SK-N-SH treated with all-trans-retinoic acid at 6 μM for 48 hours (cell line): ENCODE measurements at regions not wholly inside any gene's neighbourhood (a gene's known extent, or its start where the extent isn't known, plus 50 kb on each side); places are given as distances from the start of the nearest gene placed in this dataset.
A peak's percentile ranks its signal among the peaks of the same experiment; 100 is the strongest.
"Not testable (repeated sequence)": the region's sequence is repeated elsewhere in the genome, so short reads cannot be mapped to it uniquely, and the experiment has no call there.

Experiments
- ATAC-seq: fragments of 200-7000 bp; cut with Tn5 transposase; 3 replicates; pipeline ENCODE4 v1.9.1; 2020; ENCODE audit warnings: mild to moderate bottlenecking, moderate library complexity
- ARNTL ChIP-seq: fragments of 450-650 bp; formaldehyde crosslinking; IDR thresholded peaks from 2 replicates; pipeline ENCODE4 v1.5.0; 2020; ENCODE audit warnings: low read depth, mild to moderate bottlenecking, moderate library complexity, borderline replicate concordance
- BACH2 ChIP-seq: fragments of 250-450 bp; sonication (Bioruptor Pico); IDR thresholded peaks from 2 replicates; pipeline ENCODE4 v1.9.0; 2021; ENCODE audit warnings: mild to moderate bottlenecking, borderline replicate concordance
- CSDC2 ChIP-seq: fragments of 250-450 bp; sonication (Bioruptor Pico); IDR thresholded peaks from 2 replicates; pipeline ENCODE4 v1.5.0; 2020; ENCODE audit warnings: mild to moderate bottlenecking, moderate library complexity
- CSRNP3 ChIP-seq: fragments of 250-450 bp; sonication (Bioruptor Pico); IDR thresholded peaks from 2 replicates; pipeline ENCODE4 v1.5.1; 2021; ENCODE audit warnings: mild to moderate bottlenecking, moderate library complexity
- ESRRG ChIP-seq: fragments of 250-450 bp; sonication (Bioruptor Pico); IDR thresholded peaks from 2 replicates; pipeline ENCODE4 v1.6.1; 2021; ENCODE audit warnings: mild to moderate bottlenecking
- GLIS3 ChIP-seq: fragments of 250-450 bp; sonication (Bioruptor Pico); IDR thresholded peaks from 2 replicates; pipeline ENCODE4 v1.5.0; 2020; ENCODE audit warnings: mild to moderate bottlenecking, moderate library complexity
- ISL1 ChIP-seq: fragments of 250-450 bp; sonication (Bioruptor Pico); IDR thresholded peaks from 2 replicates; pipeline ENCODE4 v2.1.2; 2022; ENCODE audit warnings: mild to moderate bottlenecking, moderate library complexity
- OSR1 ChIP-seq: fragments of 250-450 bp; sonication (Bioruptor Pico); IDR thresholded peaks from 2 replicates; pipeline ENCODE4 v1.8.0; 2022; ENCODE audit warnings: moderate library complexity, mild to moderate bottlenecking, inconsistent platforms
- PPARA ChIP-seq: fragments of 250-450 bp; sonication (Bioruptor Pico); IDR thresholded peaks from 2 replicates; pipeline ENCODE4 v1.5.0; 2020; ENCODE audit warnings: mild to moderate bottlenecking, borderline replicate concordance
- SNAI2 ChIP-seq: fragments of 250-450 bp; sonication (Bioruptor Pico); IDR thresholded peaks from 2 replicates; pipeline ENCODE4 v1.5.0; 2020; ENCODE audit warnings: mild to moderate bottlenecking, moderate library complexity
- TCF4 ChIP-seq: fragments of 250-450 bp; sonication (Bioruptor Pico); IDR thresholded peaks from 2 replicates; pipeline ENCODE4 v1.8.0; 2021; ENCODE audit warnings: mild to moderate bottlenecking, moderate library complexity, borderline replicate concordance
- TOX ChIP-seq: fragments of 250-450 bp; sonication (Bioruptor Pico); IDR thresholded peaks from 2 replicates; pipeline ENCODE4 v1.8.0; 2021; ENCODE audit warnings: mild to moderate bottlenecking, moderate library complexity, borderline replicate concordance
- ZFP3 ChIP-seq: fragments of 250-450 bp; sonication (Bioruptor Pico); IDR thresholded peaks from 2 replicates; pipeline ENCODE4 v1.5.0; 2020; ENCODE audit warnings: mild to moderate bottlenecking, moderate library complexity
- ZNF70 ChIP-seq: fragments of 450-650 bp; formaldehyde crosslinking; IDR thresholded peaks from 2 replicates; pipeline ENCODE4 v1.5.0; 2020; ENCODE audit warnings: mild to moderate bottlenecking, moderate library complexity
- ZNF8 ChIP-seq: fragments of 450-650 bp; formaldehyde crosslinking; IDR thresholded peaks from 2 replicates; pipeline ENCODE4 v1.5.0; 2020; ENCODE audit warnings: mild to moderate bottlenecking, moderate library complexity
- TF ChIP-seq, protein P1 (sequence below): fragments of 250-450 bp; sonication (Bioruptor Pico); IDR thresholded peaks from 2 replicates; pipeline ENCODE4 v1.8.0; 2020; ENCODE audit warnings: mild to moderate bottlenecking, moderate library complexity, borderline replicate concordance
- TF ChIP-seq, protein P2 (sequence below): fragments of 250-450 bp; sonication (Bioruptor Pico); IDR thresholded peaks from 2 replicates; pipeline ENCODE4 v1.8.0; 2021; ENCODE audit warnings: low read depth, mild to moderate bottlenecking, moderate library complexity, borderline replicate concordance
- TF ChIP-seq, protein P3 (sequence below): fragments of 250-450 bp; sonication (Bioruptor Pico); IDR thresholded peaks from 2 replicates; pipeline ENCODE4 v1.5.1; 2020; ENCODE audit warnings: low read depth, mild to moderate bottlenecking, moderate library complexity
- TF ChIP-seq, protein P4 (sequence below): fragments of 250-450 bp; sonication (Bioruptor Pico); IDR thresholded peaks from 2 replicates; pipeline ENCODE4 v1.5.0; 2020; ENCODE audit warnings: mild to moderate bottlenecking, moderate library complexity

GRCh38 chr5:91928754-91929521 is 545.8 kb upstream of the ARRDC3 start:
- no peak for TF ChIP-seq ESRRG (CRISPR knock-in tag)
- TF ChIP-seq ZFP3 (CRISPR knock-in tag), result no peak
- TF ChIP-seq CSDC2 (CRISPR knock-in tag), result no peak
- TF ChIP-seq ZNF70 (CRISPR knock-in tag), result no peak
- peak; percentile 81 for TF ChIP-seq ISL1 (CRISPR knock-in tag)
- TF ChIP-seq, protein P1, sequence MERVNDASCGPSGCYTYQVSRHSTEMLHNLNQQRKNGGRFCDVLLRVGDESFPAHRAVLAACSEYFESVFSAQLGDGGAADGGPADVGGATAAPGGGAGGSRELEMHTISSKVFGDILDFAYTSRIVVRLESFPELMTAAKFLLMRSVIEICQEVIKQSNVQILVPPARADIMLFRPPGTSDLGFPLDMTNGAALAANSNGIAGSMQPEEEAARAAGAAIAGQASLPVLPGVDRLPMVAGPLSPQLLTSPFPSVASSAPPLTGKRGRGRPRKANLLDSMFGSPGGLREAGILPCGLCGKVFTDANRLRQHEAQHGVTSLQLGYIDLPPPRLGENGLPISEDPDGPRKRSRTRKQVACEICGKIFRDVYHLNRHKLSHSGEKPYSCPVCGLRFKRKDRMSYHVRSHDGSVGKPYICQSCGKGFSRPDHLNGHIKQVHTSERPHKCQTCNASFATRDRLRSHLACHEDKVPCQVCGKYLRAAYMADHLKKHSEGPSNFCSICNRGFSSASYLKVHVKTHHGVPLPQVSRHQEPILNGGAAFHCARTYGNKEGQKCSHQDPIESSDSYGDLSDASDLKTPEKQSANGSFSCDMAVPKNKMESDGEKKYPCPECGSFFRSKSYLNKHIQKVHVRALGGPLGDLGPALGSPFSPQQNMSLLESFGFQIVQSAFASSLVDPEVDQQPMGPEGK, result no peak
- ATAC-seq, result peak; percentile 83

- TF ChIP-seq ZNF70 (CRISPR knock-in tag) (no peak), TOX (no peak), TCF4 (CRISPR knock-in tag) (no peak), ZFP3 (CRISPR knock-in tag) (no peak), SNAI2 (CRISPR knock-in tag) (no peak), ESRRG (CRISPR knock-in tag) (no peak), CSRNP3 (CRISPR knock-in tag) (no peak), OSR1 (CRISPR knock-in tag) (no peak), PPARA (no peak), GLIS3 (CRISPR knock-in tag) (no peak), ZNF8 (CRISPR knock-in tag) (no peak), ARNTL (CRISPR knock-in tag) (no peak), BACH2 (CRISPR knock-in tag) (no peak)
- TF ChIP-seq, protein P2, sequence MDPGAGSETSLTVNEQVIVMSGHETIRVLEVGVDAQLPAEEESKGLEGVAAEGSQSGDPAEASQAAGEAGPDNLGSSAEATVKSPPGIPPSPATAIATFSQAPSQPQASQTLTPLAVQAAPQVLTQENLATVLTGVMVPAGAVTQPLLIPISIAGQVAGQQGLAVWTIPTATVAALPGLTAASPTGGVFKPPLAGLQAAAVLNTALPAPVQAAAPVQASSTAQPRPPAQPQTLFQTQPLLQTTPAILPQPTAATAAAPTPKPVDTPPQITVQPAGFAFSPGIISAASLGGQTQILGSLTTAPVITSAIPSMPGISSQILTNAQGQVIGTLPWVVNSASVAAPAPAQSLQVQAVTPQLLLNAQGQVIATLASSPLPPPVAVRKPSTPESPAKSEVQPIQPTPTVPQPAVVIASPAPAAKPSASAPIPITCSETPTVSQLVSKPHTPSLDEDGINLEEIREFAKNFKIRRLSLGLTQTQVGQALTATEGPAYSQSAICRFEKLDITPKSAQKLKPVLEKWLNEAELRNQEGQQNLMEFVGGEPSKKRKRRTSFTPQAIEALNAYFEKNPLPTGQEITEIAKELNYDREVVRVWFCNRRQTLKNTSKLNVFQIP (CRISPR knock-in tag), result no peak
- TF ChIP-seq, protein P1, result no peak
- TF ChIP-seq, protein P3, sequence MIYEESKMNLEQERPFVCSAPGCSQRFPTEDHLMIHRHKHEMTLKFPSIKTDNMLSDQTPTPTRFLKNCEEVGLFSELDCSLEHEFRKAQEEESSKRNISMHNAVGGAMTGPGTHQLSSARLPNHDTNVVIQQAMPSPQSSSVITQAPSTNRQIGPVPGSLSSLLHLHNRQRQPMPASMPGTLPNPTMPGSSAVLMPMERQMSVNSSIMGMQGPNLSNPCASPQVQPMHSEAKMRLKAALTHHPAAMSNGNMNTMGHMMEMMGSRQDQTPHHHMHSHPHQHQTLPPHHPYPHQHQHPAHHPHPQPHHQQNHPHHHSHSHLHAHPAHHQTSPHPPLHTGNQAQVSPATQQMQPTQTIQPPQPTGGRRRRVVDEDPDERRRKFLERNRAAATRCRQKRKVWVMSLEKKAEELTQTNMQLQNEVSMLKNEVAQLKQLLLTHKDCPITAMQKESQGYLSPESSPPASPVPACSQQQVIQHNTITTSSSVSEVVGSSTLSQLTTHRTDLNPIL (CRISPR knock-in tag), result no peak
- TF ChIP-seq, all 23 proteins: peak for 0
- no peak for ATAC-seq
Observed at GRCh38 chr5:91927439-91927838, 544.3 kb upstream of the ARRDC3 start.

GRCh38 chr5:91925249-91925648 is 542.1 kb upstream of the ARRDC3 start:
- no peak for TF ChIP-seq ISL1 (CRISPR knock-in tag)
- TF ChIP-seq, protein P4, sequence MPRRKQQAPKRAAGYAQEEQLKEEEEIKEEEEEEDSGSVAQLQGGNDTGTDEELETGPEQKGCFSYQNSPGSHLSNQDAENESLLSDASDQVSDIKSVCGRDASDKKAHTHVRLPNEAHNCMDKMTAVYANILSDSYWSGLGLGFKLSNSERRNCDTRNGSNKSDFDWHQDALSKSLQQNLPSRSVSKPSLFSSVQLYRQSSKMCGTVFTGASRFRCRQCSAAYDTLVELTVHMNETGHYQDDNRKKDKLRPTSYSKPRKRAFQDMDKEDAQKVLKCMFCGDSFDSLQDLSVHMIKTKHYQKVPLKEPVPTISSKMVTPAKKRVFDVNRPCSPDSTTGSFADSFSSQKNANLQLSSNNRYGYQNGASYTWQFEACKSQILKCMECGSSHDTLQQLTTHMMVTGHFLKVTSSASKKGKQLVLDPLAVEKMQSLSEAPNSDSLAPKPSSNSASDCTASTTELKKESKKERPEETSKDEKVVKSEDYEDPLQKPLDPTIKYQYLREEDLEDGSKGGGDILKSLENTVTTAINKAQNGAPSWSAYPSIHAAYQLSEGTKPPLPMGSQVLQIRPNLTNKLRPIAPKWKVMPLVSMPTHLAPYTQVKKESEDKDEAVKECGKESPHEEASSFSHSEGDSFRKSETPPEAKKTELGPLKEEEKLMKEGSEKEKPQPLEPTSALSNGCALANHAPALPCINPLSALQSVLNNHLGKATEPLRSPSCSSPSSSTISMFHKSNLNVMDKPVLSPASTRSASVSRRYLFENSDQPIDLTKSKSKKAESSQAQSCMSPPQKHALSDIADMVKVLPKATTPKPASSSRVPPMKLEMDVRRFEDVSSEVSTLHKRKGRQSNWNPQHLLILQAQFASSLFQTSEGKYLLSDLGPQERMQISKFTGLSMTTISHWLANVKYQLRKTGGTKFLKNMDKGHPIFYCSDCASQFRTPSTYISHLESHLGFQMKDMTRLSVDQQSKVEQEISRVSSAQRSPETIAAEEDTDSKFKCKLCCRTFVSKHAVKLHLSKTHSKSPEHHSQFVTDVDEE, result no peak
- TF ChIP-seq, all 23 proteins: peak for 0
- ATAC-seq, result no peak

GRCh38 chr5:91917037-91917814 is 534.1 kb upstream of the ARRDC3 start:
- ATAC-seq, result not testable (repeated sequence)
